CD4-positive, alpha-beta T cell treated with Interleukin-4 for 4 hours (primary cell): ENCODE measurements at regions not wholly inside any gene's neighbourhood (a gene's known extent, or its start where the extent isn't known, plus 50 kb on each side); places are given as distances from the start of the nearest gene placed in this dataset.

ENCODE experiments used
- DNase-seq: peaks from one replicate; pipeline ENCODE4 v3.0.0-alpha.2; 2020

- no peak for DNase-seq
Measured at GRCh38 chr20:12395353-12395752, 477.7 kb downstream of the BTBD3 start.

- no peak for DNase-seq
Measured at GRCh38 chr20:12395760-12396159, 478.1 kb downstream of the BTBD3 start.

GRCh38 chr20:12399110-12399836, 481.6 kb downstream of the BTBD3 start:
- DNase-seq = no peak

- DNase-seq = no peak
Measured at GRCh38 chr20:12404941-12405340, 487.2 kb downstream of the BTBD3 start.

- no peak for DNase-seq
Measured at GRCh38 chr20:12406978-12407377, 489.3 kb downstream of the BTBD3 start.

GRCh38 chr20:12409501-12409900, 491.8 kb downstream of the BTBD3 start:
- DNase-seq = no peak

- no peak for DNase-seq
Measured at GRCh38 chr20:12410783-12411182, 493.1 kb downstream of the BTBD3 start.

- DNase-seq = no peak
Measured at GRCh38 chr20:12411246-12411940, 493.7 kb downstream of the BTBD3 start.

- DNase-seq = no peak
Measured at GRCh38 chr20:12413116-12413515, 495.4 kb downstream of the BTBD3 start.

GRCh38 chr20:12414446-12415274, 497.0 kb downstream of the BTBD3 start:
- DNase-seq = no peak

- DNase-seq = no peak
Measured at GRCh38 chr20:12416281-12416680, 498.6 kb downstream of the BTBD3 start.

- no peak for DNase-seq
Measured at GRCh38 chr20:12433724-12434123, 516.0 kb downstream of the BTBD3 start.

- DNase-seq = no peak
Measured at GRCh38 chr20:12434672-12435071, 517.0 kb downstream of the BTBD3 start.

GRCh38 chr20:12435268-12435667, 517.6 kb downstream of the BTBD3 start:
- DNase-seq = no peak

GRCh38 chr20:12453711-12454110, 536.0 kb downstream of the BTBD3 start:
- DNase-seq = no peak

GRCh38 chr20:12455148-12455547, 537.5 kb downstream of the BTBD3 start:
- no peak for DNase-seq

GRCh38 chr20:12458241-12458640, 540.5 kb downstream of the BTBD3 start:
- DNase-seq = no peak

GRCh38 chr20:12464036-12464435, 544.7 kb upstream of the SPTLC3 start:
- DNase-seq = no peak

- no peak for DNase-seq
Measured at GRCh38 chr20:12466915-12467314, 541.9 kb upstream of the SPTLC3 start.

- DNase-seq = no peak
Measured at GRCh38 chr20:12467758-12468157, 541.0 kb upstream of the SPTLC3 start.

GRCh38 chr20:12482661-12483060, 526.1 kb upstream of the SPTLC3 start:
- no peak for DNase-seq

GRCh38 chr20:12502443-12502842, 506.3 kb upstream of the SPTLC3 start:
- no peak for DNase-seq

- no peak for DNase-seq
Measured at GRCh38 chr20:12504779-12505178, 504.0 kb upstream of the SPTLC3 start.

GRCh38 chr20:12511499-12511898, 497.3 kb upstream of the SPTLC3 start:
- DNase-seq = no peak
